GM20431 (cell line): ENCODE measurements at regions not wholly inside any gene's neighbourhood (a gene's known extent, or its start where the extent isn't known, plus 50 kb on each side); places are given as distances from the start of the nearest gene placed in this dataset.

ENCODE experiments used
- in situ Hi-C: fragments of 300-500 bp; cut with MseI, MboI; formaldehyde crosslinking; loops from one replicate; pipeline ENCODE4 v1.15.0; 2020; ENCODE audit warnings: low sequenced_read_pairs; ENCODE audit not compliant: unreplicated experiment

GRCh38 chr3:193187070-193187722 lies 53.8 kb upstream of the PLAAT1 start:
- in situ Hi-C loops = no loop called here

DNA sequence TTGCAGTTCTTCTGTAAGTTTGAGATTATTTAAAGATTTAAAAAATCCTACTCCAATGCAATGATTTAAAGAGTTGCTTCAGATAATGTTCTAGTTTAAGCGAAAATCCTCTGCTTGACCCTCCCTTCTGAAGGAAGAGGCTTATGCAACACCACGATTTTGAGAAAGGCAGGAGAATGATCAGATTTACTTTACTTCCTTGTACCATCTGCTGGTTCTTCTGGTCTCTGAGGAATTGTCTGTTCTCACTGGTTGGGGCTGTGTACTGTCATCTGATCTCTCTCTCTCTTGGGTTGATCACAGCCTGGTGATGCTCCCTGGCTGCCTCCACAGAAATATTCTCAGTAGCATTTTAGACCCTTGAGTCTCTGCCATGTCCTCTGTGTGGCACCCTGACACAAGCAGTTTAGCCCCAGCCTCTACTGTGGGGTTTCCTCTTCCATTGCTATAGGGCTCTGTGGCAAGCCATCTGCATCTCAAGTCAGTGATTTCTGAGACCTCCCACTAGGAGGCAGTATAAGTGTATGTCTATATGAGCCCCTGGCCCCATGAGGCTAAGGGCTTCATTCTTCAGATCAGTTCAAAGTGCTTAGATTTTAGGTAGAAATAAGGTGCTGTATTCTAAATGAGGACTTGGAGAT lies 50.8 kb upstream of the PLAAT1 start:
- in situ Hi-C loops = no loop called here
